H1 (cell line): ENCODE measurements at regions not wholly inside any gene's neighbourhood (a gene's known extent, or its start where the extent isn't known, plus 50 kb on each side); places are given as distances from the start of the nearest gene placed in this dataset.

Experiments
- CTCF ChIA-PET: fragments of 300-600 bp; sonication (Branson Sonifier 250); formaldehyde crosslinking; loops from one replicate; lab custom pipeline; 2021; ENCODE audit not compliant: partially characterized antibody; lab: Charles Lee
- POLR2A ChIA-PET: fragments of 300-600 bp; sonication (Branson Sonifier 250); formaldehyde crosslinking; loops from one replicate; lab custom pipeline; 2021; ENCODE audit warnings: inconsistent platforms; ENCODE audit not compliant: partially characterized antibody; lab: Charles Lee
- DNase-seq, 2 experiments: peaks; one replicate each; pipeline versions ENCODE4 v3.0.0 to v3.0.0-alpha.2; 2010 to 2022; ENCODE audit warnings: low spot score in 2 of 2, low read depth in 1 of 2, mixed read lengths in 1 of 2
- FAIRE-seq: peaks from 2 replicates; lab custom pipeline; 2011; peaks lifted over from hg19 to GRCh38; lab: Jason Lieb, UNC
- H2AFZ ChIP-seq: 2 replicates; pipeline ENCODE4 v1.8.1; 2012; ENCODE audit warnings: low read length, inconsistent platforms
- H2AK5ac ChIP-seq: 2 replicates; pipeline ENCODE4 v1.6.1; 2013; ENCODE audit warnings: low read depth, low read length
- H2BK120ac ChIP-seq: replicated peaks from 2 replicates; pipeline ENCODE3; 2013; ENCODE audit warnings: low read depth, low read length, inconsistent platforms
- H2BK12ac ChIP-seq: 2 replicates; pipeline ENCODE4 v1.6.1; 2013; ENCODE audit warnings: low read depth, low read length
- H2BK15ac ChIP-seq: 2 replicates; pipeline ENCODE4 v1.6.1; 2013; ENCODE audit warnings: low read length
- H2BK20ac ChIP-seq: 2 replicates; pipeline ENCODE4 v1.6.1; 2013; ENCODE audit warnings: low read length
- H2BK5ac ChIP-seq: 2 replicates; pipeline ENCODE4 v1.6.1; 2013; ENCODE audit warnings: low read depth, low read length
- H3K14ac ChIP-seq: 2 replicates; pipeline ENCODE4 v1.6.1; 2013; ENCODE audit warnings: inconsistent platforms; ENCODE audit not compliant: insufficient read length
- H3K18ac ChIP-seq: 2 replicates; pipeline ENCODE4 v1.6.1; 2013; ENCODE audit warnings: low read length; ENCODE audit errors: extremely low read depth
- H3K23ac ChIP-seq: 2 replicates; pipeline ENCODE4 v1.6.1; 2013; ENCODE audit warnings: inconsistent platforms; ENCODE audit not compliant: insufficient read length
- H3K23me2 ChIP-seq: 2 replicates; pipeline ENCODE4 v1.6.1; 2013; ENCODE audit warnings: low read depth, low read length
- H3K27ac ChIP-seq: 2 replicates; pipeline ENCODE4 v1.6.1; 2011; ENCODE audit warnings: low read depth, low read length, inconsistent platforms
- H3K27me3 ChIP-seq, 4 experiments: replicated peaks in 1 of 4; 1 replicate in 1 of 4; 2 replicates in 3 of 4; pipeline versions ENCODE4 v1.6.1 to v1.8.1; 2011 to 2013; ENCODE audit warnings: low read length in 3 of 4, mild to moderate bottlenecking in 3 of 4, inconsistent platforms in 2 of 4, mixed read lengths in 2 of 4, moderate library complexity in 1 of 4; ENCODE audit not compliant: control insufficient read depth in 3 of 4, insufficient read depth in 3 of 4; ENCODE audit errors: extremely low read depth in 1 of 4
- H3K36me3 ChIP-seq, 4 experiments: 2 replicates each; pipeline versions ENCODE4 v1.6.1 to v1.8.1; 2011 to 2013; ENCODE audit warnings: mild to moderate bottlenecking in 4 of 4, low read length in 3 of 4, moderate library complexity in 2 of 4, control low read depth in 1 of 4, inconsistent platforms in 1 of 4; ENCODE audit not compliant: insufficient read depth in 4 of 4, control insufficient read depth in 2 of 4
- H3K4ac ChIP-seq: replicated peaks from 2 replicates; pipeline ENCODE3; 2013; ENCODE audit warnings: low read length, low read depth, mixed read lengths, inconsistent platforms; ENCODE audit not compliant: insufficient read length
- H3K4me1 ChIP-seq, 4 experiments: replicated peaks in 1 of 4; 1 replicate in 1 of 4; 2 replicates in 3 of 4; pipeline versions ENCODE4 v1.6.1 to v1.8.1; 2011 to 2013; ENCODE audit warnings: low read length in 3 of 4, inconsistent platforms in 2 of 4, mixed read lengths in 1 of 4; ENCODE audit not compliant: insufficient read depth in 4 of 4, control insufficient read depth in 3 of 4
- H3K4me2 ChIP-seq, 2 experiments: 2 replicates each; pipeline versions ENCODE4 v1.6.1 to v1.8.1; 2011 to 2013; ENCODE audit warnings: low read depth in 2 of 2, low read length in 2 of 2, control low read depth in 1 of 2, inconsistent platforms in 1 of 2, mild to moderate bottlenecking in 1 of 2; ENCODE audit not compliant: insufficient read depth in 1 of 2
- H3K4me3 ChIP-seq, 4 experiments: fragments of 200-600, 300-600 bp in 1 of 4; sonication (generic), shearing (Covaris generic), sonication (Bioruptor Twin) in 1 of 4; 2 replicates each; pipeline versions ENCODE4 v1.5.1 to v1.8.1; 2011 to 2016; ENCODE audit warnings: low read length in 4 of 4, low read depth in 3 of 4, control low read depth in 2 of 4, inconsistent platforms in 2 of 4, mild to moderate bottlenecking in 2 of 4, mixed read lengths in 1 of 4, moderate library complexity in 1 of 4; ENCODE audit not compliant: insufficient read depth in 2 of 4; ENCODE audit errors: extremely low read depth in 1 of 4
- H3K56ac ChIP-seq: replicated peaks from 2 replicates; pipeline ENCODE3; 2013; ENCODE audit warnings: low read depth, mild to moderate bottlenecking, mixed read lengths, low read length, inconsistent platforms; ENCODE audit not compliant: insufficient read length
- H3K79me1 ChIP-seq: 2 replicates; pipeline ENCODE4 v1.6.1; 2013; ENCODE audit warnings: low read depth, low read length, control low read depth
- H3K79me2 ChIP-seq, 2 experiments: 2 replicates each; pipeline versions ENCODE4 v1.6.1 to v1.8.1; 2012 to 2013; ENCODE audit warnings: low read length in 2 of 2, mild to moderate bottlenecking in 2 of 2, inconsistent platforms in 1 of 2; ENCODE audit not compliant: insufficient read depth in 2 of 2, control insufficient read depth in 1 of 2
- H3K9ac ChIP-seq, 4 experiments: replicated peaks in 1 of 4; 1 replicate in 1 of 4; 2 replicates in 3 of 4; pipeline versions ENCODE4 v1.6.1 to v1.8.1; 2011 to 2013; ENCODE audit warnings: low read depth in 3 of 4, low read length in 3 of 4, control low read depth in 2 of 4, mild to moderate bottlenecking in 2 of 4, moderate library complexity in 2 of 4, inconsistent platforms in 1 of 4; ENCODE audit errors: extremely low read depth in 1 of 4
- H3K9me3 ChIP-seq, 2 experiments: 2 replicates each; pipeline versions ENCODE4 v1.6.1 to v1.8.1; 2012 to 2013; ENCODE audit warnings: mild to moderate bottlenecking in 2 of 2, moderate library complexity in 2 of 2, control low read depth in 1 of 2, inconsistent platforms in 1 of 2, low read depth in 1 of 2, low read length in 1 of 2, mixed read lengths in 1 of 2; ENCODE audit not compliant: insufficient read depth in 2 of 2
- H4K20me1 ChIP-seq, 2 experiments: replicated peaks in 1 of 2; 2 replicates each; pipeline versions ENCODE3 to v1.8.1; 2011 to 2013; ENCODE audit warnings: inconsistent platforms in 2 of 2, low read length in 2 of 2, mild to moderate bottlenecking in 1 of 2; ENCODE audit not compliant: insufficient read depth in 2 of 2, control insufficient read depth in 1 of 2
- H4K5ac ChIP-seq: 2 replicates; pipeline ENCODE4 v1.6.1; 2013; ENCODE audit warnings: low read length, low read depth, mixed read lengths, inconsistent platforms; ENCODE audit not compliant: insufficient read length
- H4K8ac ChIP-seq: 2 replicates; pipeline ENCODE4 v1.8.0; 2013; ENCODE audit warnings: mild to moderate bottlenecking, moderate library complexity, low read length, inconsistent platforms; ENCODE audit not compliant: insufficient read depth; ENCODE audit errors: extremely low read depth
- H4K91ac ChIP-seq: replicated peaks from 2 replicates; pipeline ENCODE3; 2013; ENCODE audit warnings: low read length, mixed read lengths, inconsistent platforms; ENCODE audit not compliant: insufficient read length
- ASH2L ChIP-seq: fragments of 200-600, 300-600 bp; sonication (generic); IDR thresholded peaks from one replicate; pipeline ENCODE4 v1.7.1; 2017; ENCODE audit warnings: low read length
- CBX5 ChIP-seq: fragments of 300-800, 300-1000 bp; sonication (generic); IDR thresholded peaks from 2 replicates; pipeline ENCODE4 v1.7.1; 2016; ENCODE audit warnings: antibody characterized with exemption, low read length, low read depth
- CHD1 ChIP-seq: IDR thresholded peaks from 2 replicates; pipeline ENCODE4 v1.6.1; 2012; ENCODE audit warnings: low read depth, low read length, improper control_type of control experiment
- EGR1 ChIP-seq: IDR thresholded peaks from 2 replicates; pipeline ENCODE4 v1.6.1; 2011; ENCODE audit warnings: low read depth, low read length, borderline replicate concordance
- EP300 ChIP-seq, 2 experiments: IDR thresholded peaks; 1 replicate in 1 of 2; 2 replicates in 1 of 2; pipeline ENCODE4 v1.6.1; 2011 to 2012; ENCODE audit warnings: low read depth in 2 of 2, low read length in 2 of 2, mild to moderate bottlenecking in 2 of 2, borderline replicate concordance in 1 of 2, inconsistent platforms in 1 of 2, moderate library complexity in 1 of 2
- GTF2F1 ChIP-seq: IDR thresholded peaks from 2 replicates; pipeline ENCODE4 v1.6.1; 2012; ENCODE audit warnings: low read depth, low read length, improper control_type of control experiment, borderline replicate concordance
- KDM1A ChIP-seq: fragments of 200-600, 300-600 bp; sonication (generic); IDR thresholded peaks from 2 replicates; pipeline ENCODE4 v1.7.1; 2016; ENCODE audit warnings: mild to moderate bottlenecking, low read length, borderline replicate concordance
- KDM5A ChIP-seq: fragments of 200-600 bp; IDR thresholded peaks from 2 replicates; pipeline ENCODE4 v1.7.1; 2012; ENCODE audit warnings: mild to moderate bottlenecking, low read length, inconsistent platforms, mixed read lengths
- PHF8 ChIP-seq: fragments of 200-600 bp; sonication (generic); conservative IDR thresholded peaks from 2 replicates; pipeline ENCODE4 v1.7.1; 2012; ENCODE audit warnings: low read depth, mild to moderate bottlenecking, inconsistent platforms, low read length, moderate library complexity
- POLR2AphosphoS5 ChIP-seq: IDR thresholded peaks from 2 replicates; pipeline ENCODE4 v1.6.1; 2011; ENCODE audit warnings: low read depth, low read length
- POU5F1 ChIP-seq: IDR thresholded peaks from 2 replicates; pipeline ENCODE4 v1.6.1; 2011; ENCODE audit warnings: low read depth, mild to moderate bottlenecking, low read length, moderate library complexity
- SP2 ChIP-seq: IDR thresholded peaks from 2 replicates; pipeline ENCODE4 v1.6.1; 2012; ENCODE audit warnings: mild to moderate bottlenecking, low read length, inconsistent platforms
- SP4 ChIP-seq: IDR thresholded peaks from 2 replicates; pipeline ENCODE4 v1.6.1; 2012; ENCODE audit warnings: low read length, inconsistent platforms
- WGBS, 2 experiments: shearing (Covaris generic) in 1 of 2; methylation state at CpG; one replicate each; pipeline versions ENCODE4 v1.1.6 to v1.1.7; 2013 to 2015; ENCODE audit warnings: low lambda C conversion rate in 2 of 2, mixed read lengths in 2 of 2, inconsistent platforms in 1 of 2, low coverage in 1 of 2, missing lambda C conversion rate in 1 of 2; ENCODE audit not compliant: insufficient replicate concordance in 2 of 2, insufficient coverage in 1 of 2, insufficient read length in 1 of 2; ENCODE audit errors: extremely low coverage in 1 of 2, missing lambda C conversion rate in 1 of 2; 5-methylcytosine and 5-hydroxymethylcytosine counted together

DNA sequence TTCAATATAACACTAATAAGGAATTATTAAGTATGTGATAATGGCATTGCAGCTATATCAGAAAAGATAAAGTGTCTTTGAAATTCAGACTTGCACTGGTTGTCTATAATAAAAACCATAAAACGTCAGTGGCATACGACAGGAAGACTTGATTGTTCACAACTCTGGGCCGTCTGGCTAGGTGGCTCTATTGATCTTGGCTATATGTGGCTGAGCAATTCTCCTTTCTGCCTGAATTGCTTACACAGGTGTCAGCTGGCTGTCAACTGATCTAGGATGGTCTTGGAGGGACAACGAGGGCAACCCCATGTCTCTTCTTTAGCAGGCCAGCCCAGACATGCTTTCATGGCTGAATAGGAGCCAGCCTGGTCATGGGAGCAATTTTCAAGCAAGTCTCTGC is 359.1 kb downstream of the QKI start:
- H2AFZ ChIP-seq: no peak overlapping the region
- no peak overlapping the region for H3K18ac ChIP-seq
- no peak overlapping the region for H4K5ac ChIP-seq
- no peak overlapping the region for H3K56ac ChIP-seq
- DNase-seq (no peak), FAIRE-seq (no peak)
- H2BK15ac ChIP-seq: no peak overlapping the region
- H3K79me1 ChIP-seq: no peaks in the 10 kb centered on the region
- no peaks in the 10 kb centered on the region for H3K36me3 ChIP-seq
- H3K9me3 ChIP-seq: no peaks in the 10 kb centered on the region
- H2BK120ac ChIP-seq: no peak overlapping the region
- H3K4me1 ChIP-seq: no peaks in the 10 kb centered on the region
- H3K4me2 ChIP-seq: no peak overlapping the region
- no peak overlapping the region for H2BK20ac ChIP-seq
- CTCF ChIA-PET: no interaction called here
- no peak overlapping the region for H3K14ac ChIP-seq
- WGBS, 2 experiments: 87% methylated on average over 4 of the region's 4 CpGs; no CpG with 5 or more reads in 1 of the 2 experiments
- H3K27me3 ChIP-seq: no peaks in the 10 kb centered on the region
- H3K23ac ChIP-seq: no peak overlapping the region
- no peak overlapping the region for H3K4ac ChIP-seq
- no peak overlapping the region for H3K4me3 ChIP-seq
- no peak overlapping the region for H2BK5ac ChIP-seq
- no peak overlapping the region for H3K9ac ChIP-seq
- no peak overlapping the region for H2BK12ac ChIP-seq
- no peaks in the 10 kb centered on the region for H3K79me2 ChIP-seq
- H4K8ac ChIP-seq: no peak overlapping the region
- no peak overlapping the region for H4K91ac ChIP-seq
- H3K27ac ChIP-seq: no peak overlapping the region
- no peaks in the 10 kb centered on the region for H4K20me1 ChIP-seq
- no peaks in the 10 kb centered on the region for H3K23me2 ChIP-seq
- POLR2A ChIA-PET: no interaction called here
- no peak overlapping the region for H2AK5ac ChIP-seq
- TF ChIP-seq PHF8 (no peak), CHD1 (no peak), SP4 (no peak), GTF2F1 (no peak), KDM1A (no peak), ASH2L (no peak), CBX5 (no peak), EP300 (IDR thresholded peaks at IDR 0.05; ENCODE audit: borderline replicate concordance in 1 of 2, low read depth in 2 of 2, low read length in 2 of 2) (no peak), KDM5A (no peak), SP2 (no peak), POU5F1 (no peak), EGR1 (no peak), POLR2AphosphoS5 (no peak)
